HG03060 (cell line): ENCODE measurements at regions not wholly inside any gene's neighbourhood (a gene's known extent, or its start where the extent isn't known, plus 50 kb on each side); places are given as distances from the start of the nearest gene placed in this dataset.
A peak's percentile ranks its signal among the peaks of the same experiment; 100 is the strongest.

Experiments
- ATAC-seq: cut with Tn5 transposase; IDR thresholded peaks from one replicate; pipeline ENCODE4 v1.9.1; 2021; ENCODE audit warnings: low read depth, moderate number of reproducible peaks; ENCODE audit not compliant: unreplicated experiment

DNA sequence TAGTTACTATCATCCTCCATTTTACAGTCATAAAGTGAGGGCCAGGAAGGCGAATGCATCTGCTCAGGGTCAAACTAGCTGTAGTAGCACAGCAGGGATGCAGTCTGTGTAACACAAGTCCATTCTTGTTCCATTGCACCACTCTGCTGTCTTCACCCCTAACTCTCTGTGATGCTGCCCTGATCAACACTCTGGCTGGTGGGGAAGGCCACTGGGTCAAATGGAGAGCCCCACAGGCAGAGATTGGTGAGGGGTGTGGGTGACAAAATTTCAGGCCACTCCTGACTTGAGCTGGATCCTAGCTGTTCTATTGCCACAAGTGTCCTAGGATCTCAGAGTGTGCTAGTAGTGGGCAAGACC is 136.5 kb downstream of the PJA1 start:
- no peak for ATAC-seq

DNA sequence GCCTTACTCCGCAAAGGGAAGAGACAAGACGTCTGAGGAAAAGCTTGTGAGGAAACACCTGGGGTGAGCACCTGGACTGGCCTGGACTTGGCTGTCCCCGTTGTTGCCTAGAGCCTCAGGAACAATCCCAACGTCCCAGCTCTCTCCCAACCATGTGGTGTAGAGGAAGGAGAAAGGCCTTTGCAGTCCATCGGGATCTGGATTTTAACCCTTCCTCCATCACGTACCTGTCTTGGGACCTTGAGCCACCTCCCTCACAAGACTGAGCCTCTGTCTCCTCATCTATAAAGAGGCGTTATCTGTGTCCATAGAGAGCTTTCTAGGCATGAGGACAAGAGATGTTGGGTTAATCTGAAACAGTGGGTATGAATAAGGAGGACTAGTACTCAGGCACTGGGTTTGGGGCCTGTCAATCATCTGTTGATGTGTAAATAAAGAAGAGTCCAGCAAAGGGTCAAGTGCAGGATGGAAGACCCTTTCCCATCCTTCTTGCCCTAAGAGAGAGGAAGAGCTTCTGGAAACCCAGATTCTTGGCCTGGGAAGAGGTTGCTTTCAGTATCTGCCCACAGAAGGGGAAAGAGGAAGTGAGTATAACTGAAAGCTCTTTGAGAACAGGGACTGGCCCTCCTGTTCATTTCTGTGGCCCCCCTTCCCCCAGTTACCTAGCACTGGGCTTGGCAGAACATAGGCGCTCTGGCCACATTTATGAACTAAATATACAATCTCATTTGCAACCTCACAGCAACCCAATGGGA is 137.1 kb downstream of the PJA1 start:
- ATAC-seq: peak; percentile 84

DNA sequence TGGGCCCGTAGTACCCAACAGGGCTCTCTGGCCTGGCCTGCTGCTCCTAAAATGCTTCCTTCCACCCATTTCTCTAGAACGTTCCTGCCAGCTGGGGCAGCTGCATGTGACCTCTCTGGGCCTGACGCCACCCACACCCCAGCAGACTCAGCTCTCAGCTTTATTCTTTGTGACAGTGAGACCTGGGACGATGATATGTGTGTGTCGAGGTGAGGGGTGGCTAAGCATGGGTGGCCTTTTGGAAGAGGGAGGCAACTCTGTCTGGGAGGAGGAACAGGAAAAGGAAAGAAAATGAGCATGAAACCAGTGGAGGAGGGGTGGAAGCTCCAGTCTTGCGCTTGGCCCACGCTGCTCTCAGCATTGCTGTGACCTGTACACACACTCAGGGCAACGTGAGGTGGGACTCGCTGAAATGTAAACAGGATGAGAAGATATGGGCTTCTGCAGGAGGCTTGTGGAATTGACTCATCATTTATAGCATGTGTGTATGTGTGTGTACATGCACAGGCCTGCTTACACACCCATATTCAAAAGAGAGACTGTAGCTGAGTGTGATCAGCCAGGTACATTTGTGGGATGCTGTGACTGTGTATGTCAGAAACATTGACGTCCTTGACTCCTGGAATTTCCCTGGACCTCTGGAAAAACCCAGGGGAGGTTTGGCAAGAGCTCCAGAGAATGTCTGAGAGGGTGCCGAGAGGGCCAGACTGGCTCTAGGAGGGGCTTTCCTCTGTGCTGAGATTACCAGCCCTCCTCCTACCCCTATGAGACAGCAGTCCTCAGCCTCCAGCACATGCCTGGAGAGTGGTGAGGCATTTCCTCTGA is 137.9 kb downstream of the PJA1 start:
- no peak for ATAC-seq

DNA sequence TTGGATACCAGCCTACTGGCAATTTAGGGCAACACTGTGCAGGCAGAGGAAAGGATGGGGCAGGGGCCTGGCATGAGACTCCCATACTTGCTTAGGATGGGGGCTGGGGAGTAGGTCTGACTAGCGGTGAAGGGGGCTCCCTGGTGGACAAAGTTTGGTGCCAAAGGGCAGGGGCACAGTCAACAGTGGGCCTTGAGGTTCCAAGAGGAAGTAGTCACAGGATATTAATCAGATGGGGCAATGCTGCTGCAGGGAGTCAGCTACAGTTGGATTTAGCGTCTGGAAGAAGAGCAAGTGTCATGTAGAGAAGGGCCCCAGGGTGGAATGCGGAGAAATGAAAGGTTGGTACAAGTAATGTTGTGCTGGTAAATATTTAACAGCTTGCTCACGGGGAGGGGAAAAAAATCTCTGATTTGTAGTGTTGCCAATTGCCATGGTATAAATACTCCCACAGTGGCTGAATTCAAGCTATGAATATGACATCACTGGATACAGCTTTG is 139.4 kb downstream of the PJA1 start:
- ATAC-seq: no peak

DNA sequence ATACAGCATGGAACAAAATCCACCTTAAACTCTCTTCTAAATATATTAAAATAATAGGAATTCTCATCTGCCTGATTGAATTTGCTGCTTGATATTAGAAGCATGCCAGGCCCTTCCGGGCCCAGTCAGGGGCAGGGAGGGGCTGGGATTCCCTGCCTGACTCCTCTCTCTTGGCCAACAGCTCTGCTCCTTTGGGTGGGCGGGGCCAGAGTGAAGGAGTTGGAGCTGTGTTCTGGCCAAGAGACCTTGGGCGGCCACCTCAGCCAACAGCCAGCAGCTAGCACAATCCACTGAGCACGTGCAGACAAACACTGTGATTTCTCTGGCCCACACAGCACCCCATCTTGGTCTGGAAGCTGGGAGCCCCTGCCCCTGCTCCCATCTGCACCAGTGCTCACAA is 140.3 kb downstream of the PJA1 start:
- ATAC-seq: no peak

DNA sequence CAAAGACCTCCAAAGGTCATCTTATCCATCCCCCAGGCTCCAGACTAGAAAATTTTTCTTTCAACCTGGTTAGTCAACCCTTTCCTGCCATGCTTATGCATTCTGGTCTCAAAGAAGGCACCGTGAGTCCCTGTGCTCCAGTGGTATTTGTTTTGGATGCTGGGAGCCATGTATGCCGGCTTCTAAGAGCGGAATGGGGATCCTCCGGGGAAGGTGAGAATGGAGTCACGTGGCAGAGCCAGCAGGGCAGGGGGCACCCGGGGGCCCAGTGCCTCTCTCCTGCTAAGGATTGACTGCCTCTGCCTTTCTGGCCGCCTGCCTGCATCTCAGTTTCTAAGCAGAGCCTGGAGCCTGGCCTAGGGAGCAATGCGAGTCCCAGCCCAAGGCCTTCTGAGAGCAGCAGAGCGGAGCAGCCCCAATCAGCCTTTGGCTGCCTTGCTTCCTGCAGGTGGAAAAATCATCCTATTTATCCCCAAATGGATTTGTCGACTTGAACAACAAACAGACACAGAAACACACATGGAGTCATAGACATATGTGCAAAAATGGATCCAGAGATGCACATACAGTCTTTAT is 141.0 kb downstream of the PJA1 start:
- no peak for ATAC-seq

DNA sequence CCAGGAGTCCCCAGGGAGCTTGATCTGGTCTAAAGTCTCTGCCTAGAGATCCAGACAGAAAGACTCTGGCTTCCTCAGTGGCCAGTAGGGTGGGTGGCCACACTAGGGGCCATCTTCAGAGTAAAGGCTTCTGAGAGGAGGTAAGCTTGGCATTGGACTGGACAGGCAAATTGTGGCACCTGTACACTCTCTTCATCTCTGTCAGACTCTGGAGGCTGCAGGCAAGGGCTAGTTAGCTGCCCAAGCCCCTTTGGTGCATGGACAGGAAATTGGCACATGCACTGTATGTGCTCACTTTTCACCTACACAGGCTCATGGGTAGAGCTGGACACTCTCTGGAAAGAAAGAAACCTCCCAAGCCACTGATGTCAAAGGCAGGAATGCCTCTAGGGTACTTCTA is 142.8 kb downstream of the PJA1 start:
- ATAC-seq: no peak

DNA sequence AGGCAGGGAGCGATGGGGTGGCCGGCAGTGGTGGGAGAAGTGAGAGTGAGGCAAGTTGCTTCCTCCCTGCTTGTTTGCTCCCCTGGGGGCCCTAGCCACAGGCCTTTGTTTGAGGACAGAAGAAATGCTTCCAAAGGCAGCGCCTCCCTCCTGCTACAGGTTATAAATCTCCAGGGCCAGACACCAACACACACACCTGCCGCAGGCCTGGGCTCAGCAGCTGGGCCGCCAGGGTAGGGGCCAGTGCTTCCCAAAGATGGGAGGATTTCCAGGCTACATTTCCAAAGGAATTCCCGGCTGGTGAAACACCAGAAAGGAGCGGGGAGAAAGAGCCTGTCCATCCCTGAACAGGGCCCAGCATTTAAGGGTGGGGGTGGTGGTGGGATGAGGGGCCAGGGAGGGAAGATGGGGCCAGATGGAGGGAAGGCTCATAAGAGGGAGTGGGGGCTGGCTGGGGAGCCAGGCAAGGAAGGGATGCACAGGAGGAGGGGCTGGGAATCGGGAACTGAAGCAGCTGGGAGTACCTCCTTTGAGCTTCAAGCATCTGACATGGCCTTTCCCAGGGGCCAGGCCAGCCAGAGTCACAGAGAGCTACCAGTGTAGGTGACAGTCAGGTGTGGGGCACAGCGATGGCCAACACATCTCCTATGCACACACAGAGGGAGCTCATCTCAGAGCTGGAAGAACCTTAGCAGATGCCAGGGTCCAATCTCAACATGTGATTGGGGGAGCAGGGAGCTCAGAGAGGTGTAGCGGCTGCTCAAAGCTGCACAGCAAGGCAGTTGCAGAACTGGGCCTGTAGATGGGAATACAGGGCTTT is 143.9 kb downstream of the PJA1 start:
- ATAC-seq: no peak

DNA sequence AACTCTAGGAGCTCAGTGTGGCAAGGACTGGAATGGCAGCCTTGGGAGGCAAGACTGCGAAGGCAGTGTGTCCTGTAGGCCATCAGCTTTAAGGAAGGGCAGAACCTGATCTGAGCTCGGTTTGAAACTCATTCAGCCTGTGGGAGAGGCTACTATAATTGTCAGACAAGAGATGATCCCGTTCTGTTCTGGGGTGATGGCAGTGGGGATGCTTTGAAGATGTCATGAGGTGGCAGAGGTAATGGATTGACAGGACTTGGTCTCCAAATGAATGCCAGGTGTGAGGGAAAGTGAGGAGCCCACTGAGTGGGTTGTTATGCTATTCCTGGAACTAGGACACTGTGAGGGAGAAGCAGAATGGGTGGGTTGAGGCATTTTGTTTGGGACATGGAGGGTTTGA is 144.9 kb downstream of the PJA1 start:
- no peak for ATAC-seq

DNA sequence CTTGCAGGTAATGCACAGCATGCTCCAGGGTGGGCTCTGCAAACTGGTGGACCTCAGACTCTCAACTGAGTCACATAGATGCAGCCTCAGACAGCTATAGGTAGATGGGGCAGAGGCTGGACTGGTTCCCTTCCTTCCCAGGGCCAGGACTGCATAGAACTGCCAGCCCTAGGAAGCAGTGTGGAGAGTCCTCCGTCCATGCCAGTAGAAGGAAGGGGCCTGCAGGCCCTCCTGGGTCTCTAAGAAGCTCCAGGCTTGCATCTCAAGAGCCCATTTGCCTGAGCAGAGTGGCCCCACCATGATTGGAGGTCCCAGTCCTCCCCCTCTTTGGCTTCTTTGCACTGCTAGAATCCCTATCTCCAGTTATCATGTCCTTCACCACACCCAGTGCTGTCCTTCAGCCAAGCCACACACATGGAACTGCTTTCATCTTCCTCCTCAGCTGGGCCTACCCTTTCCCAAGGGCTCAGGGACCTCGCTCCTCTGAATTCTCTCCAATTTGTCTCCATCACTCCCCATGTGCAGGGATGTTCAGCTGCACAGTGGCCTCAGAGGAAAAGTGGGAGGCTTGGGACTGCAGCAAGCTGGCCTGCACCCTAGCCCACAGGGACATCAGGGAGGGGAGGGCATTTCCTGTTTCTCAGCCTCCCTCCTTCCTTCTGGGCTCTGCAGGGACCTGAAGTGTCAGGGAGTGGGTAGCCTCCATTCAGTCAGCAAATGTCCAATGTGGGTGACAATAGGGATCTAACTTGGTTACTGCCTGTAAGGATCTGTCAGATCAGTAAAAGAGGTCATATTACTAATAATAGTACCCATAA is 146.0 kb downstream of the PJA1 start:
- no peak for ATAC-seq

DNA sequence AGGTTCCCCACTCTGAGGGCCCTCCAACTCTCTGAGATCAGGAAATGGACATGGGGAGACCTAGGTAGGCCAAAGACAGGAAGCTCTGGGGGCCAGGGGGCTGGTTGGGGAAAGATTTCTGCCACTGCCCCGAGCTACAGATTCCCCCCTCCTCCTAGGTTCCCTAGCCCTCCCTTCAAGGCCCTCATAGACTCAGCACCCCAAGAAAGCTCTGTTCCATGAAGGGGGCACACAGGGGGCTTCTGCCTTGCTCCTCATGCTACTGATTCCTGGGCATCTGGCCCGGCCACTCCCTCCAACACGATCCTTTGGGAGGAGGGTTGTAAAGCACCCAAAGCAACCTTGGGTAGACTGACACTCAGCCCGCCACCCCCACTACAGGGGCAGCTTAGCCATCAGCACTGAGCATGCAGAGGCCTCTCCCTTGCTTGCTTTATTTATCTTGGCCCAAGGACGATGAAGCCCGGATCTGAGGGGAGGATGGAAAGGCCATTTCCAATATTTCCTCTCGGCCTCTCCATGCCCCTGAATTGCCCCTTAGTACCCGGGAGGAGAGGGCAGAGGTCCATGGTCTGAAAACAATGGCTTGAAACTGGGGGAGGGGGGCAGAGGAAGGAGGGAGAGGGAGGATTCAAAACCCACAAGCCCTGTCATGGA is 146.7 kb downstream of the PJA1 start:
- ATAC-seq: no peak

DNA sequence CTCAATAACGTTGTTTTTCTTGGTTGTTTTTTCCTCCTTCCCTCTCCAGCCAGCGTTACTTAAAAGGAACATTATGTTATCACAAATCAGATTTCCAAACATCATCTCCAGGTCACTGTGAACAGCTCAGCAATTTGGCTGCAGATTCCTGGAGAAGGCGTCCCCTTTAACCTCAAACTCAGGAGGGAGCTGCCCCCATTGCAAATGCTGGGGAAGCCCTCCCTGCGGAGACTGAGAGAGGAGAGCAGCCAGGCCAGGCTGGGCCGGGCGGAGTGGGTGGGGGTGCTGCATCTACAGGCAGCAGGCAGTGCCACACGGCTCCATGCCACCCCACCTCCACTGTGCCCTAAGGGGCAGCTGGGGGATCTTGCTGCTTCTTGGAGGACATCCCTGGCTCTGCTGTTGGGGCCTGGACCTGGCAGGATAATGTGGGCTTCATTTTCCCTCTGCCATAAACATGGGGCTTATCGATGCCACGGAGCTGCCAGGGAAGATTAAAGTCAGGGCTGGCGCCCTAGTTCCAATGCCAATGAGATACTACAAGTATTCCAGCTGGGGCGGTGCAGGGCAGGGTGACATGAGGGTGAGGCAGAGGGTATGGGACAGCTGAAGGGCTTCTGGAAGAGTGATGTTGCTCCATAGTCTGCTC is 148.8 kb downstream of the PJA1 start:
- no peak for ATAC-seq

DNA sequence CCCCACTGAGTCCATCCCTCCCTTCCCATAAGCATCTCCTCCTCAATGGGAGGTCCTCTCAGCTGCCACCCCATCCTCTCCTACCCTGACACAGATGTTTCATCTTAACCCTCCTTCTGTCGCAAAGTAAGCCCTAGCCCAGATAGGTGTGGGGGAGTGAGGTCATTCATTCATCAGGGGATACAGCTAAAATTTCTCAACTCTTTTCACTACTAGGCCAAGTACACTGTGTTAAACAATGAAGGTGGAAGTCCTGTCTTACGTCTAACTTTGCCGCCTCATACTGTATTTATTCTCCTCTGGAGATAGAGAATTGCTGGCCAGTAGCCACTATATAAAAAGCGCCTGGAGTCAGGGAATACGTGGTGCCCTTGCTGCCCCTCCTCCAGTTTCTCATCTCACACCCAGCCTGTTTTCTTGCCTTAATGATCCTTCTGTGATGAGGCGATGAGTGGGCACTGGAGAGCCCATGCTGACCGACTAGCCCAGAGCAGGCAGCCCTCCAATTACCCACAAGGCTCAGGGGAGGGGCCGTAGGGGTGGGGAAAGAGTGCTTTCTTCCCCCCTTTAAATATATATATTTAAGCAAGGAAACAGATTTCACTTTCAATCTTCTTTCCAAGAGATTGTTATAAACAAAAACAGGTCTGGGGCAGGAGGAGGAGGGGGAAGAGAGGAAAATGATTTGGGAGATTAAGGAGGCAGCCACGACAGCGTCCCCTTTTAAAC is 149.5 kb downstream of the PJA1 start:
- ATAC-seq: no peak

DNA sequence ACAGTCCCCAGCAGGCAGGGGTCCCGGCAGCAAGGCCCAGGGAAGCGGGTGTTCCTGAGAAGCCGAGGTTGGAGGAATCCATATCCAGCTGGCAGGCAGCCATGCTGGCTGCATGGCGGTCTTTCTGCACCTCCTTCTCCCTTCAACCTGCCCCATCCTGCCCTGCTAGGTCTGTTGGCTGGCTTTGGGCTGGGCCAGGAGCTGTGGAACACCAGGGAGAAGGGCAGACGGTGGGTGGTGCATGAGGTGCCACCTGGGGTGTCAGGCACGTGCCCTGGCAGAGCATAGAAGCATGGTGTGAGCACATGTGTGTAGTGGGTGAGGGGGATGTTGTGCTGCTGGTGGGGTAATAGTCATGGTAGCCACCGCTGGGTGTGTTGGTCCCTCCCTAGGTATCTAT is 150.1 kb downstream of the PJA1 start:
- ATAC-seq: no peak

DNA sequence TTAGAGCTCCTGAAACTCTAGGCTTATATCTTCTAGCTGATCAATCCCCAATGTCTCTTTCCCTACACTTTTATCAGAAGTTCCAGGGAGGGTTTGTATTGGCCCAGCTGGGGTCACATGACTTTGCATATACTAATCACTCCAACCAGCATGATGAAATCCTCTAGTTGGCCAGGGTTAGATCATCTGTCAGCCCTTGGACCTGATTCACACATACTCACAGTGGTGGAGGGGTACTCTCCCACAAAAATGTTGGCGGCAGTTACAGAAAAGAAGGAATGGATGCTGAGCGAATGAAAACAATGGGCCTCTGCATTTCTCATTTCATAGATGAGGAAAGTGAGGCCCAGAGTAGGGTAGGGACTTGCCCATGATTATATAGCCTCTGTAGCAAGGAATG is 151.1 kb downstream of the PJA1 start:
- ATAC-seq: no peak

DNA sequence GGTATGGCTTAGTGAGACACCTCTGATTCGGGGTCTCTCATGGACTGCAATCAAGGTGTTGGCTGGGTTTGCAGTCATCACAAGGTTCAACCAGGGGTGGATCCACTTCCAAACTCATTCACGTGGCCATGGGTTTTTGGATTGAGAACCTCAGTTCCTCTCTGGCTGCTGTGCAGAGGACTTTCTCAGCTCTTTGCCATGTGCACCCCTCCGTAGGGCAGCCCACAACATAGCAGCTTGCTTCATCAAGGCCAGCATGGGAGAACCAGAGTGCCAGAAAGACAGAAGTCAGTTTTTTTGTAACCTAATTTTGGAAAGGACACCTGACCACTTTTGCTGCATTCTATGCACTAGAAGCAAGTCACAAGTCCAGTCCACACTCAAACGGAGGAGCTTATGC is 154.9 kb downstream of the PJA1 start:
- ATAC-seq: no peak

DNA sequence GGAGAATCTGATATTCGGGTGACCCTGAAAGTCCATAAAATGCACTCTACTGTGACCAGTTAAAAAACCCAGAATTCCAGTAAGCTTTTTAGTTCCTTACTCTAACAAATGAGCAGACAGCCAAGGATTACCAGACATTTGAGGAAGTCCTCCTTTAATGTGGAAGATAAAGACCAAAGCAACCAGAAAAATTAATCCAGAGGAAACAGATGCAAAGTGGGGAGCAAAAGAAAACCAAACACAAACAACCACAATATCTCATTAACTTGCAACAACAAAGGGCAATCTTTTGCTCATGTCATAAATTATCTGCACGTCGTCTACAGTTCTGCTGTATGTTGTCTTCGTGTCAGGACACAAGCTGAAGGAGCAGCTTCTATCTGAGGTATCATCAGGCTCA is 164.4 kb downstream of the PJA1 start:
- no peak for ATAC-seq

DNA sequence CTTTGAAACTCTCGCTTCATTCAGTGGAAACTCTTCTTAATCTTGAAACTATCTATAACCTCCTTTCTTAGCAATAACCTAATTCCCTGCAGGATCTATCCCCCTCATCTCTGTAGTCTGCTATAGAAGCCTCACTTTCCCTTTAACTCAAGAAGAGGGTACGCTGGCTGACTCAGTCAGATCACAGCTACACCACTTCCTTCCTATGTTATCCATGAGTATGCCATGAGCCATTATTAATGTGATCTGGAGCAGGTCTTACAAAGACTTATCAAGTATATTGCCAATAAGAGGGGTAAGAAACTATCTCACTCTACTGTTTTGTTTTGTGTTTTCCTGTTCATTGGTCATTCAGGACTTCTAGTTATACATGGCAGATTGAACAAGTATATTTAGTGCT is 165.3 kb downstream of the PJA1 start:
- no peak for ATAC-seq
